HG03135 (cell line): ENCODE measurements at regions not wholly inside any gene's neighbourhood (a gene's known extent, or its start where the extent isn't known, plus 50 kb on each side); places are given as distances from the start of the nearest gene placed in this dataset.

Experiments
- ATAC-seq: cut with Tn5 transposase; IDR thresholded peaks from one replicate; pipeline ENCODE4 v1.9.1; 2021; ENCODE audit warnings: mild to moderate bottlenecking, moderate library complexity; ENCODE audit not compliant: unreplicated experiment

- no peak for ATAC-seq
These were observed 58.5 kb upstream of the PRICKLE1 start for GRCh38 chr12:42648061-42648460.

- ATAC-seq, result no peak
These were observed 54.5 kb upstream of the PRICKLE1 start for GRCh38 chr12:42643881-42644579.

- no peak for ATAC-seq
These were observed 51.8 kb upstream of the PRICKLE1 start for GRCh38 chr12:42641221-42641885.

DNA sequence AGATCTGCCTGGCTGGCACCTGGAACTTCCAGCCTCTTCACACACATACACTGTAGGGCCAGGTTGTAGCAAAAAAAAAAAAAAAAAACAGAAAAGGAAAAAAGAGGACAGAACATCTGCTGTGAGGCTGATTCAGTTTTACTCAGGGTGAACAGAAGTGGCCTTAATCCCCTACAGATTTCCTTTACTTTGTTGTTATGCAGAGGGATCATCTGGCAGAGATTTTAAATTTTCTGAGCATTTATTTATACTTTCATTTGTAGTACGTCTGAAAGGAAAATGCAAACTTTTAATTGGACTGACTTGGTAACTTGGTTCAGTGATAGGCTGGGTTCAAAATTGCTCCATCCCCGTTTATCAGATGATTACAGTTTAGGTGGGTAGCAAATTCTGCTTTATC is 50.8 kb upstream of the PRICKLE1 start:
- ATAC-seq, result no peak

- ATAC-seq, result no peak
These were observed 50.0 kb upstream of the PRICKLE1 start for GRCh38 chr12:42639556-42639955.
